ENCODE measurements at regions not wholly inside any gene's neighbourhood (a gene's known extent, or its start where the extent isn't known, plus 50 kb on each side); places are given as distances from the start of the nearest gene placed in this dataset.

- no peak for DNase-seq
Observed at GRCh38 chr16:87172632-87173031, 144.6 kb downstream of the C16orf95 start.

- DNase-seq = no peak
Observed at GRCh38 chr16:87173294-87173893, 143.8 kb downstream of the C16orf95 start.

GRCh38 chr16:87174061-87174460 lies 143.1 kb downstream of the C16orf95 start:
- DNase-seq = no peak

- DNase-seq = no peak
Observed at GRCh38 chr16:87176735-87177134, 140.5 kb downstream of the C16orf95 start.

GRCh38 chr16:87177673-87178072 lies 139.5 kb downstream of the C16orf95 start:
- DNase-seq = no peak

- no peak for DNase-seq
Observed at GRCh38 chr16:87178177-87178863, 138.9 kb downstream of the C16orf95 start.

GRCh38 chr16:87178977-87179376 lies 138.2 kb downstream of the C16orf95 start:
- DNase-seq = no peak

- DNase-seq = no peak
Observed at GRCh38 chr16:87180069-87180468, 137.1 kb downstream of the C16orf95 start.

GRCh38 chr16:87182759-87183158 lies 134.4 kb downstream of the C16orf95 start:
- DNase-seq = no peak

- DNase-seq = no peak
Observed at GRCh38 chr16:87183647-87184046, 133.5 kb downstream of the C16orf95 start.

GRCh38 chr16:87185308-87185707 lies 131.9 kb downstream of the C16orf95 start:
- no peak for DNase-seq

GRCh38 chr16:87185983-87186382 lies 131.2 kb downstream of the C16orf95 start:
- DNase-seq = no peak

GRCh38 chr16:87186446-87186845 lies 130.7 kb downstream of the C16orf95 start:
- DNase-seq = no peak

GRCh38 chr16:87186876-87187533 lies 130.2 kb downstream of the C16orf95 start:
- no peak for DNase-seq

GRCh38 chr16:87188104-87188503 lies 129.1 kb downstream of the C16orf95 start:
- no peak for DNase-seq

GRCh38 chr16:87189426-87189825 lies 127.8 kb downstream of the C16orf95 start:
- DNase-seq = no peak

GRCh38 chr16:87190288-87191230 lies 126.6 kb downstream of the C16orf95 start:
- DNase-seq = no peak

GRCh38 chr16:87192452-87193073 lies 124.6 kb downstream of the C16orf95 start:
- no peak for DNase-seq

GRCh38 chr16:87194172-87194571 lies 123.0 kb downstream of the C16orf95 start:
- DNase-seq = no peak

GRCh38 chr16:87195161-87195560 lies 122.0 kb downstream of the C16orf95 start:
- no peak for DNase-seq

GRCh38 chr16:87196231-87196630 lies 121.0 kb downstream of the C16orf95 start:
- DNase-seq = no peak

- no peak for DNase-seq
Observed at GRCh38 chr16:87196661-87197060, 120.5 kb downstream of the C16orf95 start.

Data from NCI-H526 treated with DMSO at 0.1 percent for 48 hours (cell line).